CD14-positive monocyte (primary cell): ENCODE measurements at regions not wholly inside any gene's neighbourhood (a gene's known extent, or its start where the extent isn't known, plus 50 kb on each side); places are given as distances from the start of the nearest gene placed in this dataset.

Experiments
- DNase-seq, 3 donors: peaks; one replicate each; pipeline ENCODE4 v3.0.0-alpha.2; 2011 to 2022
- H2AFZ ChIP-seq: 2 replicates; pipeline ENCODE4 v1.6.0; 2012; ENCODE audit warnings: mild to moderate bottlenecking, low read depth, low read length, inconsistent platforms; ENCODE audit not compliant: insufficient read depth, poor library complexity, severe bottlenecking
- H3K27ac ChIP-seq, 2 donors: 1 replicate in 1 of 2; 2 replicates in 1 of 2; pipeline ENCODE4 v1.5.1; 2012 to 2013; ENCODE audit warnings: low read length in 2 of 2, control low read depth in 1 of 2, inconsistent platforms in 1 of 2, low read depth in 1 of 2, mild to moderate bottlenecking in 1 of 2
- H3K27me3 ChIP-seq, 2 donors: one replicate each; pipeline versions ENCODE4 v1.6.0 to v1.6.1; 2011 to 2013; ENCODE audit warnings: low read length in 2 of 2; ENCODE audit not compliant: control insufficient read depth in 2 of 2, insufficient read depth in 2 of 2
- H3K36me3 ChIP-seq, 2 donors: replicated peaks in 1 of 2; 1 replicate in 1 of 2; 2 replicates in 1 of 2; pipeline versions ENCODE4 v1.5.1 to v1.6.1; 2012 to 2013; ENCODE audit warnings: low read length in 2 of 2, control low read depth in 1 of 2, inconsistent platforms in 1 of 2, mild to moderate bottlenecking in 1 of 2; ENCODE audit not compliant: insufficient read depth in 2 of 2, control insufficient read depth in 1 of 2
- H3K4me1 ChIP-seq, 2 donors: 1 replicate in 1 of 2; 2 replicates in 1 of 2; pipeline versions ENCODE4 v1.5.1 to v1.6.1; 2012 to 2013; ENCODE audit warnings: low read length in 2 of 2, control low read depth in 1 of 2, inconsistent platforms in 1 of 2, mild to moderate bottlenecking in 1 of 2, moderate library complexity in 1 of 2; ENCODE audit not compliant: insufficient read depth in 2 of 2, control insufficient read depth in 1 of 2
- H3K4me2 ChIP-seq: replicated peaks from 2 replicates; pipeline ENCODE3; 2012; ENCODE audit warnings: low read length, moderate library complexity, mild to moderate bottlenecking; ENCODE audit not compliant: poor library complexity, severe bottlenecking; ENCODE audit errors: extremely low read depth
- H3K4me3 ChIP-seq, 3 experiments: fragments of 200-600 bp in 1 of 3; sonication (generic) in 1 of 3; replicated peaks in 1 of 3; 1 replicate in 2 of 3; 2 replicates in 1 of 3; pipeline ENCODE4 v1.5.1; 2011 to 2013; ENCODE audit warnings: low read length in 3 of 3, mild to moderate bottlenecking in 3 of 3, control low read depth in 2 of 3, low read depth in 2 of 3, inconsistent platforms in 1 of 3, moderate library complexity in 1 of 3
- H3K79me2 ChIP-seq: 2 replicates; pipeline ENCODE4 v1.6.0; 2012; ENCODE audit warnings: mild to moderate bottlenecking, control low read depth, inconsistent platforms, low read length, moderate library complexity; ENCODE audit not compliant: insufficient read depth
- H3K9ac ChIP-seq: 2 replicates; pipeline ENCODE4 v1.6.0; 2017; ENCODE audit warnings: low read length, mild to moderate bottlenecking; ENCODE audit not compliant: insufficient read depth, poor library complexity, severe bottlenecking
- H3K9me3 ChIP-seq, 2 donors: replicated peaks in 1 of 2; 1 replicate in 1 of 2; 2 replicates in 1 of 2; pipeline versions ENCODE4 v1.5.1 to v1.6.1; 2012 to 2013; ENCODE audit warnings: low read length in 2 of 2, control low read depth in 1 of 2; ENCODE audit not compliant: control insufficient read depth in 1 of 2, insufficient read depth in 1 of 2
- H4K20me1 ChIP-seq: 2 replicates; pipeline ENCODE4 v1.6.0; 2012; ENCODE audit warnings: mild to moderate bottlenecking, low read length, control low read depth, moderate library complexity; ENCODE audit not compliant: insufficient read depth
- H3K27ac Mint-ChIP-seq, 7 donors: one replicate each; pipeline ENCODE4 v1.8.0; 2020; ENCODE audit warnings: mild to moderate bottlenecking in 7 of 7, mixed read lengths in 7 of 7, moderate library complexity in 6 of 7, inconsistent platforms in 2 of 7
- H3K27me3 Mint-ChIP-seq, 3 donors: one replicate each; pipeline ENCODE4 v1.8.0; 2021 to 2022; ENCODE audit warnings: low read depth in 3 of 3, mild to moderate bottlenecking in 3 of 3, mixed read lengths in 3 of 3, moderate library complexity in 3 of 3, inconsistent platforms in 1 of 3
- H3K36me3 Mint-ChIP-seq, 2 donors: one replicate each; pipeline ENCODE4 v1.8.0; 2020; ENCODE audit warnings: mixed read lengths in 2 of 2, inconsistent platforms in 1 of 2, mild to moderate bottlenecking in 1 of 2
- H3K4me1 Mint-ChIP-seq: one replicate; pipeline ENCODE4 v1.8.0; 2020; ENCODE audit warnings: mild to moderate bottlenecking, mixed read lengths
- H3K4me3 Mint-ChIP-seq, 2 donors: one replicate each; pipeline ENCODE4 v1.8.0; 2020; ENCODE audit warnings: mild to moderate bottlenecking in 2 of 2, mixed read lengths in 2 of 2, moderate library complexity in 1 of 2
- H3K9me3 Mint-ChIP-seq, 7 donors: one replicate each; pipeline ENCODE4 v1.8.0; 2020 to 2022; ENCODE audit warnings: mixed read lengths in 7 of 7, mild to moderate bottlenecking in 6 of 7, moderate library complexity in 6 of 7, inconsistent platforms in 2 of 7
- WGBS: methylation state at CpG from one replicate; pipeline ENCODE4 v1.1.5; 2013; ENCODE audit warnings: missing lambda C conversion rate; ENCODE audit not compliant: insufficient coverage; 5-methylcytosine and 5-hydroxymethylcytosine counted together
- intact Hi-C, 2 donors: fragments of 100-400 bp; cut with micrococcal nuclease; formaldehyde crosslinking; loops; one replicate each; pipeline versions ENCODE4 v1.15.0 to v1.15.1; 2023
- TF ChIP-seq, protein P1 (sequence below): fragments of 200-600 bp; IDR thresholded peaks from one replicate; pipeline ENCODE4 v1.8.0; 2022; ENCODE audit warnings: antibody characterized with exemption, mild to moderate bottlenecking

GRCh38 chr5:152314196-152314829 is 90.8 kb downstream of the NMUR2 start:
- Mint-ChIP-seq H3K27me3 (no peaks in the 10 kb centered on the region), H3K4me3 (no peak overlapping the region), H3K9me3 (peaks cover 0 to 2% (median 0%) of the 10 kb centered on the region in 7 donors), H3K27ac (no peak overlapping the region), H3K36me3 (no peaks in the 10 kb centered on the region), H3K4me1 (no peaks in the 10 kb centered on the region)
- no peak overlapping the region for H3K27ac ChIP-seq
- H3K79me2 ChIP-seq = no peaks in the 10 kb centered on the region
- H3K4me1 ChIP-seq = no peaks in the 10 kb centered on the region
- H3K4me3 ChIP-seq = no peak overlapping the region
- DNase-seq = no peak
- H3K9me3 ChIP-seq = no peaks in the 10 kb centered on the region
- H3K27me3 ChIP-seq = no peaks in the 10 kb centered on the region
- intact Hi-C loops = no loop called here
- WGBS = no CpG with 5 or more reads among the region's 1 CpG
- no peaks in the 10 kb centered on the region for H4K20me1 ChIP-seq
- no peak overlapping the region for H2AFZ ChIP-seq
- H3K9ac ChIP-seq = no peak overlapping the region
- H3K4me2 ChIP-seq = no peak overlapping the region
- H3K36me3 ChIP-seq = no peaks in the 10 kb centered on the region
- TF ChIP-seq, protein P1, sequence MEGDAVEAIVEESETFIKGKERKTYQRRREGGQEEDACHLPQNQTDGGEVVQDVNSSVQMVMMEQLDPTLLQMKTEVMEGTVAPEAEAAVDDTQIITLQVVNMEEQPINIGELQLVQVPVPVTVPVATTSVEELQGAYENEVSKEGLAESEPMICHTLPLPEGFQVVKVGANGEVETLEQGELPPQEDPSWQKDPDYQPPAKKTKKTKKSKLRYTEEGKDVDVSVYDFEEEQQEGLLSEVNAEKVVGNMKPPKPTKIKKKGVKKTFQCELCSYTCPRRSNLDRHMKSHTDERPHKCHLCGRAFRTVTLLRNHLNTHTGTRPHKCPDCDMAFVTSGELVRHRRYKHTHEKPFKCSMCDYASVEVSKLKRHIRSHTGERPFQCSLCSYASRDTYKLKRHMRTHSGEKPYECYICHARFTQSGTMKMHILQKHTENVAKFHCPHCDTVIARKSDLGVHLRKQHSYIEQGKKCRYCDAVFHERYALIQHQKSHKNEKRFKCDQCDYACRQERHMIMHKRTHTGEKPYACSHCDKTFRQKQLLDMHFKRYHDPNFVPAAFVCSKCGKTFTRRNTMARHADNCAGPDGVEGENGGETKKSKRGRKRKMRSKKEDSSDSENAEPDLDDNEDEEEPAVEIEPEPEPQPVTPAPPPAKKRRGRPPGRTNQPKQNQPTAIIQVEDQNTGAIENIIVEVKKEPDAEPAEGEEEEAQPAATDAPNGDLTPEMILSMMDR = no peak

DNA sequence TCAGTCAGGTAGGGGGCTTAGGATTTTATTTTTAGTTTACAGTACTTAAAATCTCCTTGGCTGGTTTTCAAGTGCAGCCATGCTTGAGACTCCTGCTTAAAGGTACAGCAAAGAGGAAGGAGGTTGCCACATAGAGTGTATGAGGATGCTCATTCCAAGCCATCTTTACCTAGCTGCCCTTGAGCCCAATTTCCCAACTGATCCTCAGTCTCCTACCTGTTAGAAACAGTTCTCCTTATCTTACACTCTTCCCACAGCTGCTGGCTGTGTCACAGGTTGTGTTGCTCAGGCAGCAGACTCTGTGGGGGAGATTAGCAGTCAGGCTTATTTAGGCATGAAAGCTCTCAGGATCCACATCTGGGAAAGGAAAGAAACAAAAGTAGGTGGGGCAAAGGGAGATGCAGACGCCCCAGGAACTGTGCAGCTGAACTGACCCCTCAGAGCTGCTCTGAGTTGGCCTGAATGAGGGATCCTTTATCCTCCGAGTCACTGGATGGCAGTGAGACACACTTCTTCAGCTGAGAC is 95.1 kb downstream of the NMUR2 start:
- no peaks in the 10 kb centered on the region for H3K4me1 Mint-ChIP-seq
- H2AFZ ChIP-seq = no peak overlapping the region
- H3K4me3 ChIP-seq = no peak overlapping the region
- TF ChIP-seq, protein P1 = no peak
- no peaks in the 10 kb centered on the region for H4K20me1 ChIP-seq
- peak overlapping the region in 1 of 7 donors; percentile 69 for H3K27ac Mint-ChIP-seq
- no peaks in the 10 kb centered on the region for H3K36me3 ChIP-seq
- no CpG with 5 or more reads among the region's 2 CpGs for WGBS
- H3K4me3 Mint-ChIP-seq = no peak overlapping the region
- peaks cover 0 to 5% (median 0%) of the 10 kb centered on the region in 7 donors for H3K9me3 Mint-ChIP-seq
- no peak overlapping the region for H3K9ac ChIP-seq
- H3K27me3 Mint-ChIP-seq = no peaks in the 10 kb centered on the region
- peaks cover 0 to 2% of the 10 kb centered on the region in 2 donors for H3K9me3 ChIP-seq
- no peak overlapping the region for H3K27ac ChIP-seq
- no peaks in the 10 kb centered on the region for H3K27me3 ChIP-seq
- no peak for DNase-seq
- no peaks in the 10 kb centered on the region for H3K4me1 ChIP-seq
- no peaks in the 10 kb centered on the region for H3K79me2 ChIP-seq
- H3K36me3 Mint-ChIP-seq = no peaks in the 10 kb centered on the region
- H3K4me2 ChIP-seq = no peak overlapping the region
- intact Hi-C loops = no loop called here
